ENCODE measurements at regions not wholly inside any gene's neighbourhood (a gene's known extent, or its start where the extent isn't known, plus 50 kb on each side); places are given as distances from the start of the nearest gene placed in this dataset.
"Not testable (repeated sequence)": the region's sequence is repeated elsewhere in the genome, so short reads cannot be mapped to it uniquely, and the experiment has no call there.

DNA sequence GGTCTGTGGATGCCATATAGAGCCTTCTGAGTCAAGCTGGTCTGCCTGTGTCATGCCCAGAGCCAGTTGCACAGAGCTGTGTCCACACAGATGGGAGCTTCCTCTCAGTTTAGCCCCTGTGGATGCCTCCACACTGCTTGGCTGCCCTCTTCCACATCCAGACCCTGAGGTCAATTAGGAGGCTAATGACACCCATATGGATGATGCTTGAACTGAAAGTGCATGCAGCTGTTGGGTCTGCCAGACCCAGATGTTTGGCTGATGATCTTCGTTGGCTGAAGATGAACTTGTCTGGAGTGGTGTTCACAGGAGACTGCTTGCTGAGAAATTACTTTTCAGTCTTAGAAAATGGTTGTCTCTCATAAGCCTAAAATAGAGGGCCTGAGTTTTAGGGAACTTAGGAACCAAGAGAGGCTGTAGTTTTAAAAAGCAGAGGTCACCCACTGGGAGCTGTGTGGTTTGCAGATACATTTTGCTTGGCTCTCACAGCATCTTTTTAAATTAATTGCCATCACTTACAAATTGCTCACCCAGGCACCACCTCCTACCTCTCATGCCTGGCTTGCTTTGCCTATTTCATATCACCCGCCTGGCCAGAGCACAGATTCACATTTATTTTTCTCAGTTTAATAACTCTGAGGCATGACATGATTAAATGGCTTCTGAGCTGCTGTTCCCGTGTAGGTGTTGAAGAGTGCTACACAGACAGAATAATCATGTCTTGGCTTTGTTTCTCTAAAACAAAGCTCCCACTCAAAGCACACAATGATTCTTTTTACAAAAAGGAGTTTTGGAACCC, 176.1 kb downstream of the MINAR1 start:
- no peak for DNase-seq

- DNase-seq, result no peak
Measured at GRCh38 chr15:79609506-79609905, 177.4 kb downstream of the MINAR1 start.

GRCh38 chr15:79610021-79610420, 177.9 kb downstream of the MINAR1 start:
- no peak for DNase-seq

GRCh38 chr15:79615754-79616153, 183.6 kb downstream of the MINAR1 start:
- no peak for DNase-seq

GRCh38 chr15:79617071-79617470, 184.9 kb downstream of the MINAR1 start:
- no peak for DNase-seq

GRCh38 chr15:79620112-79620857, 188.1 kb downstream of the MINAR1 start:
- no peak for DNase-seq

DNA sequence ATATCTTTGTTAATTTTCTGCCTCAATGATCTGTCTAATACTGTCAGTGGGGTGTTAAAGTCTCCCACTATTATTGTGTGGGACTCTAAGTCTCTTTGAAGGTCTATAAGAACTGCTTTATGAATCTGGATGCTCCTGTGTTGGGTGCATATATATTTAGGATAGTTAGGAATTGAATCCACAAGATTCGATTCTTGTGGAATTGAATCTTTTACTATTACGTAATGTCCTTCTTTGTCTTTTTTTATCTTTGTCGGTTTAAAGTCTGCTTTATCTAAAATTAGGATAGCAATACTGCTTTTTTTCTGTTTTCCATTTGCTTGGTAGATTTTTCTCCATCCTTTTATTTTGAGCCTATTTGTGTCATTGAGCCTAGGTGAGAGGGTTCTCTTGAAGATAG, 189.7 kb downstream of the MINAR1 start:
- DNase-seq, result not testable (repeated sequence)

DNA sequence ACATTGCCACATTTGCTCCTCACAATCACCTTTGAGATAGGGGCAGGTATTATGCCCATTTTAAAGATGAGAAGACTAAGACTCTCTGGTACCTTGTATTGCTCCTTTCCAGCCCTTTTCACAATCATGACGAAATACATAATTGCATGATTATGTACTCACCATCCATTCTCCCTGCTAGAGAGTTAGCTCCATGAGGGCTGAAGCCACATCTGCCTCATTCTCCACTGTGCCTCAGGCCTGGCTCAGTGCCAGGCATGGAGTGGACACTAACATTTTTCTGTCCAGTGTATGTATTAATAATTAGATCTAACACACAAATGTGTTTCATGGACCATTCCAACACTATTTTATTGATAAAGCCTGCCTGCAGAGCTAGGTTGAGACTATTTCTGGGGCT, 191.4 kb downstream of the MINAR1 start:
- no peak for DNase-seq

GRCh38 chr15:79629687-79630086, 197.6 kb downstream of the MINAR1 start:
- no peak for DNase-seq

- no peak for DNase-seq
Measured at GRCh38 chr15:79632457-79632856, 200.3 kb downstream of the MINAR1 start.

DNA sequence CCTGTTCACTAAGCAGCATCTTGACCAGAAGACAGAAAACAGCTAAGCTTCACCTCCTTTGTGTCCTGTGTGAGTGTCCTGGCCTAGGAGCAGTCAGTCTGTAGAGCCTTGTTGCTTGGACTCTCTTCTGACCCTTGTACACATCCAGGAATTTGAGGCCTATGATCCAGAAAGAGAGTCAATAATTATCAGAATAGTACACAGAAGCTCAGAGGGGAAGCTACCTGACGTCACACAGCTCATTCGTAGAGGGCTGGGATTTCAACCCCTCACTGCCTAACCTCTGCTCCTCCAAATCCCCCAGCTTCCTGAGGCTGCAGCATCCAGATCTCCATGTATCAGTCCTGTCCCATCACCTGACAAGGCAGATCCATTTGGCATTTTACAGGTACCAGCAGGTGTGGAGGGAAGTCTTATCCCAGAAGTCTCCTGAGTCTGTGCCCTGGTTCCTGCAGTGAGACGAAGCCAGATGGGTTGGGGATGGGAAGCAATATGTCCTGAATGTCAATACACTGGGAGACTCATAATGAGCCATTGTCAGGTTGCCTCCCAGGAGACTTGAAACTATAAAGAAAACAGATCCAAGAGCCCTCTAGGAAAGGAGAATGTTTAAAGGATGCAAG, 203.1 kb downstream of the MINAR1 start:
- no peak for DNase-seq

GRCh38 chr15:79635897-79636561, 203.9 kb downstream of the MINAR1 start:
- no peak for DNase-seq

DNA sequence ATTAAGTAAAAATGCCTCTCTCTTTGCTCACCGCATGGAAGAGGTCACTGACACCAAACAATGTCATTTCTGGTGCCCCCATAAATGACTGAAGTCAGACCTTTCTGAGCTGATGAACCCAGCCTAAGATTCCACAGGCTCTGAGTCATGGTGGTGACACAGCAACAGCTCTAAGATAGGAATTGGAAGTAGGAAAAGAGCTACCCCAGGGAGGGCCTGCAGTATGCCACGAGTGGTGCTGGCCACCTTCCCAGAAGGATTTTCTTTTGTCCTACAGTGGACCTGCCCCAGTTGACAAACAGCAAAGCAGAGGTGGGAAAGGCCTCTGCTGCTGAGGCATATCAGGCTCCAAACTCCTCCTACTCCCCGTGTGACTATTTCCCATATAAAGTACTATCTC, 208.1 kb downstream of the MINAR1 start:
- no peak for DNase-seq

GRCh38 chr15:79641841-79642240, 209.7 kb downstream of the MINAR1 start:
- DNase-seq, result no peak

- no peak for DNase-seq
Measured at GRCh38 chr15:79643393-79643792, 211.3 kb downstream of the MINAR1 start.

DNA sequence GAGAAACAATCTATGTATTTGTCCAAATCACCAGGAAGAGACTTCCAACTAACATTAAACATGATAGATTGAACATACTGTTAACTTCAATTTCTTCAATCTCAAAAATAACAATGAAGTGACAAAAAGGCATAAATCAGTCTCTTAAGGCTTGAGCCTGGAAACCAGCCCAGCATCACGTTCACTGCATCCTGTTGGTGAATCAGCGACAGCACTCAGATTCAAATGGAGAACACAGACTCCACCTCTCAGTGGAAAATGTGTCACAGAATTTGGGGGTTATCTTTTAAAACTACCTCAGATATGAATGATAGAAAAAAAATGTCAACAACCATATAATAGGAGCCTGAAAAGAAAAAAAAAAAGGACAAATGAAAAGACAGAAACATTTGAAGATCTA, 212.0 kb downstream of the MINAR1 start:
- DNase-seq, result no peak

DNA sequence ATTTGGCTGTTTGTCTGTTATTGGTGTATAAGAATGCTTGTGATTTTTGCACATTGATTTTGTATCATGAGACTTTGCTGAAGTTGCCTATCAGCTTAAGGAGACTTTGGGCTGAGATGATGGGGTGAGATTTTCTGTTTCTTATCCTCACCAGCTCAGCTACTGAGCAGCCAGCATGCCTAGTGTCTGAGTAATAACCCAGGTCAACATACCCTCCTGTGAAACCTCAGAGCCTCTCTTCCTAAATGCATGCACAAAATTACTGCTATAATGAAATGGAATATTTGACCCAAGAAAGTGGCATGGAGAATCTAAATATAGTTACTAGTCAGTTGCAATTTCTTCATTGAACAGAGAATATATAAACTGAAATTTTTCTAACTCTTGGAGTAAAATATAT, 220.8 kb downstream of the MINAR1 start:
- DNase-seq, result not testable (repeated sequence)

- no peak for DNase-seq
Measured at GRCh38 chr15:79653533-79653932, 221.4 kb downstream of the MINAR1 start.

GRCh38 chr15:79656151-79657000, 224.2 kb downstream of the MINAR1 start:
- no peak for DNase-seq

DNA sequence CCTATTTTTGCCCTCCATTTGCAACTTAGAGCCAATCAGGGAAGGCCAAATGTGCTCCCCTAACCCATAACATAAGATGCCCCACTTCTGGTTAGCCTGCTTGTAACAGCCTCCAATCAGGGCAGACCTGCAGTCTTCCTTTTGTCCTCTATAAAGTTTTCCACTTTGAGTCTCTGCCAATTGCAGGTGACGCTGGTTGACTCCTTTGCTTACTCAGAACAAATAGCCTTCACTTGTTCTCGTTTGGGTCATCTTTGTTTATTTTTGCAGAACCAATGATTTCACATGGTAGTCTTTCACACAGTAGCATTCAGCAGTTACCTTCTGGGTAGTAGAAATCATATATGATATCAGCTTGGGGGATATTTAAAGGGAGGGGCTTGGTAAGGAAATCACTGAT, 225.6 kb downstream of the MINAR1 start:
- no peak for DNase-seq

DNA sequence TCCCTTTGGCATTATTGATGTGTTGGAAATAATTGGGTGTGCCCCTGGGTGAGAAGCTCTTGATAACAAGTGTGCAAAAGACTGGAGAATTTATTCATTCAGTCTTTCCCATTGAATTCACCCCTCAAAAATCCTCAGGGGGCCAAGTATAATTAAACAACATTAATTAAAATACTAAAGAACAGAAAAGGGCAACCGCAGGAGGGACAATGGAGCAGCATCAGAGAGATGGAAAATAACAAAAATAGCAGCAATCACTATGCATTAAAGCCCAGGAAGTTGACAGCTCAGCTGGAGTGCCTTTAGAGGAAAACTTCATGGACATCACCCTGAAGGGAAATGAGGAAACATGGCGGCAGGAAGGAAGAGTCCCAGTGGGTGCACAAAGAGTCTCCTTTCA, 227.6 kb downstream of the MINAR1 start:
- DNase-seq, result no peak

DNA sequence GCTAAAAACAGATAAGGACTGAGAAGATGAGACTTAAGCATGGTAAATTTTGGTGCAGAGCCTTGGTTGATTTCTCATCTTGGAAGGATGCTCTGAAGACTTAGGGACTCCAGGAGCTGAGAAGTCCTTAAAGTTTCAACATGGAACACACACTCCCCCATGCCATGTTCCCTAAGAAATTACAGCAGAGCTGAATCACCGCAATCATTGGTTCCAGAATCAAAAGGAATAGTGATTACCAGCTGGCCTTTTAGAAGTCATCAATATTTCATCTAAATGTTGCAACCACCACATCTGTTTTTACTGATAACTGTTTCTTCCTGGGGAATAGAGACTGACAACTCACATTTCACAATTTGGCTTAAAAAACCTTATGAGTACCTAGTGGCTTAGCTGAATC, 229.3 kb downstream of the MINAR1 start:
- no peak for DNase-seq
